Tibial nerve (tissue), 4 donors: ENCODE measurements at regions not wholly inside any gene's neighbourhood (a gene's known extent, or its start where the extent isn't known, plus 50 kb on each side); places are given as distances from the start of the nearest gene placed in this dataset.

Source experiments
- DNase-seq, 2 donors: peaks; one replicate each; pipeline ENCODE4 v3.0.0-alpha.2; 2019; ENCODE audit warnings: low spot score in 2 of 2
- H3K27ac ChIP-seq, 4 donors: fragments of 200-600 bp; sonication (generic) in 3 of 4; one replicate each; pipeline ENCODE4 v1.5.1; 2017 to 2019; ENCODE audit warnings: mild to moderate bottlenecking in 1 of 4
- H3K27me3 ChIP-seq, 2 donors: fragments of 200-600 bp; sonication (generic) in 1 of 2; one replicate each; pipeline versions ENCODE4 v1.5.1 to v1.6.0; 2017 to 2019
- H3K36me3 ChIP-seq, 3 donors: fragments of 200-600 bp; sonication (generic); one replicate each; pipeline ENCODE4 v1.5.1; 2018 to 2019
- H3K4me1 ChIP-seq, 4 donors: fragments of 200-600 bp; sonication (generic) in 3 of 4; one replicate each; pipeline ENCODE4 v1.5.1; 2017 to 2019
- H3K4me3 ChIP-seq, 4 donors: fragments of 200-600 bp; sonication (generic) in 3 of 4; one replicate each; pipeline ENCODE4 v1.5.1; 2017 to 2019; ENCODE audit warnings: mild to moderate bottlenecking in 1 of 4, moderate library complexity in 1 of 4
- H3K9me3 ChIP-seq, 4 donors: fragments of 200-600 bp; sonication (generic) in 3 of 4; one replicate each; pipeline ENCODE4 v1.5.1; 2017 to 2019
- CTCF ChIP-seq, 5 experiments: fragments of 200-600 bp in 3 of 5; fragments of 450-650 bp in 2 of 5; sonication (generic) in 3 of 5; IDR thresholded peaks; one replicate each; pipeline ENCODE4 v1.5.1; 2016 to 2019; ENCODE audit warnings: antibody characterized with exemption in 5 of 5, mild to moderate bottlenecking in 3 of 5, moderate library complexity in 2 of 5
- EP300 ChIP-seq, 2 donors: sonication (generic); formaldehyde crosslinking; IDR thresholded peaks; one replicate each; pipeline ENCODE4 v1.6.1; 2017; ENCODE audit warnings: antibody characterized with exemption in 2 of 2, mild to moderate bottlenecking in 1 of 2
- POLR2A ChIP-seq, 2 donors: fragments of 450-650 bp; IDR thresholded peaks; one replicate each; pipeline ENCODE4 v1.6.1; 2017; ENCODE audit warnings: antibody characterized with exemption in 2 of 2, mild to moderate bottlenecking in 2 of 2, moderate library complexity in 2 of 2
- WGBS, 2 donors: methylation state at CpG; one replicate each; pipeline ENCODE4 v1.1.5; 2018; 5-methylcytosine and 5-hydroxymethylcytosine counted together

DNA sequence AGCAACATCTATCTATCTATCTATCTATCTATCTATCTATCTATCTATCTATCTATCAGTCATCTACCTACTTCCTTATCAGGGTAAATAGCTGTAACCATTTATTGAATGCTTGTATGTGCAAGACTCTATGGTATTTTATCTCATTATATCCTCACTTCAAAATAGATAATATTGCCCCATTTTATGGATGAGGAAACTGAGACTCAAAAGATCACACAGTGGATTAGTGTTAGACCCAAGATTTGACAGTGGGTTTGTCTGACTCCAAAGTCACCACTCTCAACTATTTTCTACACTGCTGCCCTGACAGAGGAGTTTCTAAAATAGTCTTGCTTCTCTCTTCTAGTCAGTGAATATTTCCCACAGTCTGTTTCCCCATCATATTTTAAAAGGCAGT, 94.3 kb upstream of the NR3C1 start:
- Histone ChIP-seq H3K27me3 (no peaks in the 10 kb centered on the region), H3K36me3 (no peaks in the 10 kb centered on the region), H3K4me3 (no peak overlapping the region), H3K27ac (no peak overlapping the region), H3K4me1 (peaks cover 0 to 20% (median 4%) of the 10 kb centered on the region in 4 donors), H3K9me3 (no peaks in the 10 kb centered on the region)
- no peak for DNase-seq
- no peak for TF ChIP-seq POLR2A (IDR thresholded peaks at IDR 0.05)
- no peak for TF ChIP-seq CTCF (IDR thresholded peaks at IDR 0.05)
- no peak for TF ChIP-seq EP300 (IDR thresholded peaks at IDR 0.05)

GRCh38 chr5:143496943-143497342, 93.5 kb upstream of the NR3C1 start:
- Histone ChIP-seq H3K27ac (no peak overlapping the region), H3K27me3 (no peaks in the 10 kb centered on the region), H3K36me3 (no peaks in the 10 kb centered on the region), H3K4me1 (peaks cover 0 to 20% (median 4%) of the 10 kb centered on the region in 4 donors), H3K4me3 (no peak overlapping the region), H3K9me3 (no peaks in the 10 kb centered on the region)
- 91 to 99% methylated on average over 2 of the region's 2 CpGs for WGBS, 2 donors
- no peak for TF ChIP-seq POLR2A (IDR thresholded peaks at IDR 0.05)
- no peak for TF ChIP-seq EP300 (IDR thresholded peaks at IDR 0.05)
- no peak for TF ChIP-seq CTCF (IDR thresholded peaks at IDR 0.05)
- DNase-seq, result no peak

GRCh38 chr5:143495821-143496275, 92.4 kb upstream of the NR3C1 start:
- 28% methylated on average over 2 of the region's 2 CpGs for WGBS, 2 donors
- TF ChIP-seq CTCF (IDR thresholded peaks at IDR 0.05) (no peak), EP300 (IDR thresholded peaks at IDR 0.05) (peak in 1 of 2 donors; percentile 13)
- DNase-seq, result no peak
- Histone ChIP-seq H3K9me3 (no peaks in the 10 kb centered on the region), H3K4me3 (no peak overlapping the region), H3K27me3 (no peaks in the 10 kb centered on the region), H3K27ac (no peak overlapping the region), H3K36me3 (no peaks in the 10 kb centered on the region), H3K4me1 (peaks cover 0 to 14% (median 4%) of the 10 kb centered on the region in 4 donors)

DNA sequence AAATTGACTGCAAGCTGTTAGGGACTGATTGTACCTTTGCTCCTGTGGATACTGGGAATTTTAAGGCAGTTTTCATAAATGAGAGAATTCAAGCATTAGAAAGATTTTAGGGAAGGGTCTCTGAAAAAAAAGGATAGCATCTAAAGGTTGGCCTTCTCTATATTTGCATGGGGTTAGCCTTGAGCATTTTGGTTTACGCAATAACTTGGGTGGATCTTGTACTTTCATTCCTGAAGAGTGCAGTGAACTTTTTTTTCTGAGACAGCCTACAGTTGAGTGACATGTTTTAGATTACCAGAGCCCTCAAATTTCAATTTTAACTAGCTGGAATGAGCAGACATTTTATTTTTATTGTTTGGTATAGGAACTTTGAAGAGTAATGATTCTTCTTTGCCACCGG, 91.6 kb upstream of the NR3C1 start:
- Histone ChIP-seq H3K4me1 (peaks cover 0 to 11% (median 4%) of the 10 kb centered on the region in 4 donors), H3K9me3 (no peaks in the 10 kb centered on the region), H3K36me3 (no peaks in the 10 kb centered on the region), H3K27ac (no peak overlapping the region), H3K4me3 (no peak overlapping the region), H3K27me3 (no peaks in the 10 kb centered on the region)
- WGBS, 2 donors, result 84 to 86% methylated on average over 2 of the region's 2 CpGs
- TF ChIP-seq CTCF (IDR thresholded peaks at IDR 0.05), result no peak
- no peak for TF ChIP-seq POLR2A (IDR thresholded peaks at IDR 0.05)
- no peak for TF ChIP-seq EP300 (IDR thresholded peaks at IDR 0.05)
- no peak for DNase-seq

DNA sequence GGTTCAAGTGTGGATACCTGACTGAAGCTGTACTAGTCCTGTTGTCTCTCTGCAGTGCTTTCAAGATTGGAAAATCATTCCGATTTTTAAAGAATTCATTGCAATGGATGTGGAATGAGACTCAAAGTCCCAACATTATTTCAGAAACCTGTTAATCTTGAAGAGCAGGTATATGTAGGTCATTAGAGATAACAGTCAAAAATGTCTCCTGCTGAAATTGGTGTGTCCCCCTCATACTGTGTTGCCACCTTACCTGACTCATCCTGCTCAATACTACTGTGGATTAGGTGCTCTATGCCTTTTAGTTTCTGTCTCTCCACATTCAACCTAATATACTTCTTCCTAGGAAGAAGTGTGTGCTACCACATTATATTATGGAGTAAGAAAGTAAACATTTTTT, 91.1 kb upstream of the NR3C1 start:
- H3K36me3 ChIP-seq, result no peaks in the 10 kb centered on the region
- no peak for DNase-seq
- peaks cover 0 to 11% (median 4%) of the 10 kb centered on the region in 4 donors for H3K4me1 ChIP-seq
- H3K27ac ChIP-seq, result no peak overlapping the region
- TF ChIP-seq CTCF (IDR thresholded peaks at IDR 0.05) (no peak), EP300 (IDR thresholded peaks at IDR 0.05) (no peak), POLR2A (IDR thresholded peaks at IDR 0.05) (no peak)
- WGBS, 2 donors, result 97 to 100% methylated on average over 1 of the region's 1 CpG
- no peak overlapping the region for H3K4me3 ChIP-seq
- no peaks in the 10 kb centered on the region for H3K27me3 ChIP-seq
- H3K9me3 ChIP-seq, result no peaks in the 10 kb centered on the region
